ENCODE measurements at regions not wholly inside any gene's neighbourhood (a gene's known extent, or its start where the extent isn't known, plus 50 kb on each side); places are given as distances from the start of the nearest gene placed in this dataset.

- DNase-seq: no peak
Observed at GRCh38 chr22:49026494-49027367, 800.9 kb downstream of the BRD1 start.

GRCh38 chr22:49025791-49026493, 801.7 kb downstream of the BRD1 start:
- DNase-seq: no peak

- DNase-seq: no peak
Observed at GRCh38 chr22:49024775-49025440, 802.8 kb downstream of the BRD1 start.

- DNase-seq: no peak
Observed at GRCh38 chr22:49023879-49024774, 803.5 kb downstream of the BRD1 start.

- DNase-seq: no peak
Observed at GRCh38 chr22:49023161-49023878, 804.4 kb downstream of the BRD1 start.

GRCh38 chr22:49022816-49023160, 804.9 kb downstream of the BRD1 start:
- no peak for DNase-seq

- no peak for DNase-seq
Observed at GRCh38 chr22:49021926-49022815, 805.5 kb downstream of the BRD1 start.

- DNase-seq: no peak
Observed at GRCh38 chr22:49021131-49021925, 806.3 kb downstream of the BRD1 start.

- DNase-seq: no peak
Observed at GRCh38 chr22:49019737-49020713, 807.6 kb downstream of the BRD1 start.

GRCh38 chr22:49018601-49019000, 809.1 kb downstream of the BRD1 start:
- DNase-seq: no peak

- DNase-seq: no peak
Observed at GRCh38 chr22:49017482-49018329, 810.0 kb downstream of the BRD1 start.

- DNase-seq: no peak
Observed at GRCh38 chr22:49016909-49017481, 810.7 kb downstream of the BRD1 start.

GRCh38 chr22:49015993-49016908, 811.4 kb downstream of the BRD1 start:
- DNase-seq: no peak

GRCh38 chr22:49015459-49015858, 812.2 kb downstream of the BRD1 start:
- DNase-seq: no peak

- DNase-seq: no peak
Observed at GRCh38 chr22:49014227-49015201, 813.2 kb downstream of the BRD1 start.
